Stimulated activated CD8-positive, alpha-beta memory T cell treated with anti-CD3 and anti-CD28 coated beads, Interleukin-15, amount 100 ng/mL, for 48 hours (primary cell): ENCODE measurements at regions not wholly inside any gene's neighbourhood (a gene's known extent, or its start where the extent isn't known, plus 50 kb on each side); places are given as distances from the start of the nearest gene placed in this dataset.

ENCODE experiments used
- DNase-seq, 2 donors: peaks; one replicate each; pipeline ENCODE4 v3.0.0-alpha.2; 2020; ENCODE audit warnings: low read depth in 2 of 2

DNA sequence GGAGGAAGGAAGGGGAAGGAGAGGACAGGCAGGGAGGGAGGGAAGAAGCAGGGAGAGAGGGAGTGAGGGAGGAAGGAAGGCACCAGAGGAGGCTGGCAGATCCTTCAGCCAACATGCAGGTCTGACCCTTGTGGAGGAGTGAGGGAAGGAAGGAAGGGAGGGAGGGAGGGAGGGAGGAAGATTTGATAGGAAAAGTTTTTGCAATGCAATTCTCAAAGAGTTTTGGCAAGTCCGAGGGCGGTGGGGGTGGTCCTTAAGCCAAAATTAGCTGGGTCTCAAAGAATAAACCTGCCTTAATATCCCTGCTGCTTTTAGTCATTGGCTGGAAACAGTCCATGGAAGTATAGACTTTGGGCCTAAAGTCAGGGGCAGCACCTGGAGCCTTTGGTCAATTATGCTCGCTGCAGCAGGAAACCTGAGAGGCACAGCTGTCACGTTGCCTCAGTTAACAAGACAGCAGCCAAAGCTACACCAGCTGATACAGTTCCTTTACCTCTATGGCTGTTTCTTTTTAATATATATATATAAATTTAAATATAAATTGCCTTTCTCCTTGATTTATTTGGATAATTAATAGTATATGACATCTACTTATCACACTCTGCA is 115.7 kb upstream of the RALGAPA2 start:
- no peak for DNase-seq

- DNase-seq: peak; percentile 2 to 15
These were observed 112.6 kb upstream of the RALGAPA2 start for GRCh38 chr20:20824924-20825584.

- DNase-seq: no peak
These were observed 111.0 kb upstream of the RALGAPA2 start for GRCh38 chr20:20823476-20823881.

- no peak for DNase-seq
These were observed 109.2 kb upstream of the RALGAPA2 start for GRCh38 chr20:20821484-20822260.

GRCh38 chr20:20820785-20821483 is 108.5 kb upstream of the RALGAPA2 start:
- no peak for DNase-seq

DNA sequence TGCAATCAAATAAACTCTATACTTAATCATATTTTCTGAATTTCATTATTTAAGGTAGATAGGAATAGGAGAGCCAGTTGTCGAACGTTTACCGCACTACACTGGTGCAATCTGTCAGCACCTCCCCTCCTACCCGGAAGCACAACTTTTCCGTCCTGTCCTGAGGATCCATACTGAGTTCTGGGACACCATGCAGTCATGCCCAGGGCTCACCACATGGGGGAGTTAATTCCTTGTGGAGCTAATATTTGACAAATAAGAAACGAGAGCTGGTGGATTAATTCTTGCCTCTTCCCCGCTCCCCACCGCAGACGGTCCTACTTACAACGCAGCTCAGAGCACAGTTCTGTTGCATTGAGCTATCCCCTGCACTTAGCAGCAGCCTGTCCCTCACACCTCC is 107.7 kb upstream of the RALGAPA2 start:
- DNase-seq: no peak

- no peak for DNase-seq
These were observed 104.7 kb upstream of the RALGAPA2 start for GRCh38 chr20:20816969-20817755.

GRCh38 chr20:20815711-20816455 is 103.4 kb upstream of the RALGAPA2 start:
- DNase-seq: no peak

GRCh38 chr20:20814685-20815084 is 102.2 kb upstream of the RALGAPA2 start:
- DNase-seq: no peak

DNA sequence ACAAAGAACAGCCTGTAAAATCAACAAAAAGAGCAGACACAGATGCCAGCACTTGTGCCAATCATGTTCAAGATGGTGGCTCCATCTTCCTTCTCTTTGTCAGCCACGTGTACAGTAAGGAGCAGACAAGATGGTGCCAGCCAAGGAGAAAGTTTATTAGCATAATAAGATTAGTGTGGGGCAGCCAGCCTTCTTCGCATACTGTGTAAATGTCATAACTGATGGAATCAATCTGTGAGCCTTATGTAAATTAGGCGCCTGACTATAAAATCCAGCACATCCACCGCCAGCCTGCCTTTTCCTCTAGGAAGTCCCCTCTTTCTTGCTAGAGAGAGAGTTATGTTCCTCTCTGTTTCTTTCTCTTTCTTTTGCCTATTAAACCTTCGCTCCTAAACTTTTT is 99.7 kb upstream of the RALGAPA2 start:
- DNase-seq: no peak

DNA sequence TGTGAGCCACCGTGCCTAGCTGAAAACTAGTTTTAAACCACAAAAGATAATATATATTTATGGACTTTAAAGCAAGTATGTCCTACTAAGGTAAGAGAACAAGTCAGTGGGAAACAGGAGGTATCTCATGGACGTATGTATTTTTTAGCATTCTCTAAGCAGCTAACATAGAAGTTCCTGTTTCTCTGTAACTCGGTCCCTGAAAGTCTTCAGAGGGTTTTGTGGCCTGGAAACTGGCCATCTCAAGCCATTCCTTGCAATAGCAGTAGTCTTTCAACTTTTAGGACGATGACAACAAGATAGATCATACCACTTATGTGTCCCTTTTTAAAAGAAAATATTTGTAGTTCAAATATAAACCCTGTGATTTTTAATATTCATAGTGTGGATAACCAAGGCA is 95.6 kb upstream of the RALGAPA2 start:
- no peak for DNase-seq

DNA sequence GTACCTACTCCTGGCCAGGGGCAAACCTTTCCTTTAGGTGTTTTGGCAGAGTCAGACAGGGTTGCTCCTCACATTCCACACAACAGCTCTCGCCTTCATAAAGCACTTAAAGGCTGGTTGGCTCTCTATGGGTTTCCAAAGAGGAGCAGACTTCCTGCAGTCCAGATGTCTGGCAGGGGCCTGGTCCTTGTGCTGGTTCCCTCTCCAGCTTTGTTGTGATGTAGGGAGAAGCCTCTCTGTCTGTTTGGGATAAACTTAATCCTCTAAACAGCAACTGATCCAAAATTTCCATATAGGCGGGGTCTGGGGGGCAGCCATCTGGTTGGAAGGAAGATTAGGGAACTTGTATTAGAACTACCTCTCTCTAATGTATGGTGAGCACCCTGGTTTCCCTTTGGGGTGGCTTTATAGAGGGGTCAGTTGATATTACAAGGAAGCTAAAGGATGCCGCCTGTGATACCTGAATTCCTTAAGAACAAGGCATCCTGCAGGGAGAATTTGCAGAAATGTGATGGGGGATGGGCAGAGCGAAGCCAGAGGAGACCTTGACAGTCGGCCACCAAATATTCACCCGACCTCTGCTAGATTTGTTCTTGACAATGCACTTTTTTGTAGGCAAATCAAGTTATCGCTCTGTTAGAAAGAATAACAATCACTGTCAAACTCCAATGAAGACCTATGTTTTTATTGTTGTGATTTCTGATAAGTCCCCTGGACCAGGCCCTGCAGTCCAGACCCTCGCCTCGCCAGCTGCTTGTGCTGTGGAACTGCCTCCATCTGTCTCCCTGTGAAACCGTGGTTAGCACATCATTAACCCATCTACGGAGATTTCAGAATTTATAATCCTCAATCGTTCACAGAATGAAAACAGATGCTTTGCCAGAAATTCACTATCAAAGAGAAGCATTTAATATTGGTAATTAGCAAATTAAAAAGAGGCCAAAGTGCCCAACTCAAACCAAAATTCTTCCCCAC is 94.0 kb upstream of the RALGAPA2 start:
- no peak for DNase-seq

DNA sequence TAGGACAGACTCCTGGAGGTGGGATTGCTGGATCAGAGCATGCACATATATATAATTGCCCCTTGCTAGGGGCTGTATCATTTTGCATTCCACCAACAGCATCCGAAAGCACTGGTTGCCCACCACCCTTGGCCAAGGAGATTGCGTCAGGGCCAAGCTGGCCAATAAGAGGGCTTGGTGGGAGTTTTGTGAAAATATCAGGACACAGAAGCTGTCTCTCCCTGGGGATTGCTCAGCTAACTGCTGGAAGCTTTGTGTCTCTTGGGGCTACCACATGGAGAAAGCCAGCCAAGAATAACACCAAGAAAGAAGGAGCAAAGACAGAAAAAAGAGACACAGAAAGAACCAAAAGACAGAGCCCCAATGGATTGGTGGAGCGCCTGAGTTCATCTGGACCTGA is 90.6 kb upstream of the RALGAPA2 start:
- no peak for DNase-seq

DNA sequence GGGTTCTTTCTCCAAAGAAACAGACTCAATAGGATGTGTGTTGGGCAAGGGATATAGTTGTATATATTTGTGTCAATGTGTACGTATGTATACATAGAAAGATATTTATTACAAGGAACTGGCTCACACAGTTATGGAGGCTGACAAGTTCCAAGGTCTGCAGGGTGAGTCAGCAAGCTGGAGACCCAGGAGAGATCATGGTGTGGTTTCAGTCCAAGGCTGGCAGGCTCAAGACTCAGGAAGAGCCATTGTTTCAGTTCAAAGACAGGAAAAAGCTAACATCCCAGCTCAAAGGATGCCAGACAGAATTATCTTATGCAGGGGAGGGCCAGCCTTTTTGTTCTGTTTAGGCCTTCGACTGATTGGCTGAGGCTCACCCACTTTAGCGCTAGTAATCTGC is 89.9 kb upstream of the RALGAPA2 start:
- DNase-seq: no peak

GRCh38 chr20:20799716-20800312 is 87.4 kb upstream of the RALGAPA2 start:
- no peak for DNase-seq

- DNase-seq: no peak
These were observed 85.3 kb upstream of the RALGAPA2 start for GRCh38 chr20:20797521-20798310.

DNA sequence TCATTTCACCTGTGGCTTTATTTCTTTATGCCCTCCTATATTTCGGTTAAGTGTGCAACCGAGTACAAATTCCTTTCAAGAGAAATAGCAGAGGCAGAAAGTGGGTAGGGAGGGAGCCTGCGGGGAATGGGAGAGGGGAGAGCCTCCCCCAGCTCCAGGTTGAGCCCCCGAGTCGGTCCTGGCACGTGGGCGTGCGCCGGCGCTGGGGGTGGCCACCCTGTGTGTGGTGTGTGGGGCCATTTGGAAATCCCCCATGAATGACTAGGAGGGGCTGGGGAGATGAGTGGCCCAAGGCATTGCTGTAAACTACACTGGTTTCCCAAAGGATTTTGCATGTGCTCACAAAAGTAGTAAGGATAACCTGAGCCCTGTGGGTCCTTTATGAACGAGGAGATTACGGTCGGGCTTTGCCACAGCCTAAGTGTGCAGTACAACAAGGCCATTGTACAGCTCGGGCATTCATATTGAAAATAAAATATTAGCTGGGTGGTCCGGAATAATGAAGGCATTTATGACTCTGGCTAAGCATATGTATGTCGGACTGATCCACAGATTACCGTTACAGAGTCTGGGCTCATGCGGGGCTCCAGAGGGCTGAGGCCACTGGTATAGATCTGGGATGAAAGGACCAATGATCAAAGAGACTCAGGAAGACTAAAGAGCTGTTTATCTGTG is 84.5 kb upstream of the RALGAPA2 start:
- DNase-seq: no peak

- no peak for DNase-seq
These were observed 83.3 kb upstream of the RALGAPA2 start for GRCh38 chr20:20795721-20796120.
